GM12874 (cell line): ENCODE measurements at regions not wholly inside any gene's neighbourhood (a gene's known extent, or its start where the extent isn't known, plus 50 kb on each side); places are given as distances from the start of the nearest gene placed in this dataset.

ENCODE experiments used
- CTCF ChIP-seq: IDR thresholded peaks from 2 replicates; pipeline ENCODE4 v1.5.1; 2011; ENCODE audit warnings: low read depth, mild to moderate bottlenecking, control low read depth, low read length, moderate library complexity; ENCODE audit not compliant: insufficient read depth

- no peak for TF ChIP-seq CTCF
These were observed 500.6 kb downstream of the RWDD3 start for GRCh38 chr1:95734560-95734959.

- TF ChIP-seq CTCF: no peak
These were observed 508.6 kb downstream of the RWDD3 start for GRCh38 chr1:95742591-95743089.

DNA sequence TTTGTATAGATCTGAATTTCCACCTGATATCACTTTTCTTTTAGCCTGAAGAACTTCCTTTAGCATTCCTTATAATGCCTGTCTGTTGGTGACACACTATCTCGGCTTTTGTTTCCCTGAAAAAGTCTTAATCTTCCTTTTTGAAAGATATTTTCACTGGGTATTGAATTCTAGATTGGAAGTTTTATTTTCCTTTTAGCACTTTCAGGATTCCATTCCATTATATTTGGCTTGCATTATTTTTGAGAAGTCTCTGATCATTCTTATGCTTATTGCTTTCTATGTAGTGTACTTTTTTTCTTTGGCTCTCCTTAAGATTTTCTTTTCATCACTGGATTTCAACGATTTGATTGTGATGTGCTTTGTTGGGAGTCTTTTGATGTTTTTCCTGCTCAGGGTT, 510.7 kb downstream of the RWDD3 start:
- no peak for TF ChIP-seq CTCF

- no peak for TF ChIP-seq CTCF
These were observed 518.7 kb downstream of the RWDD3 start for GRCh38 chr1:95752515-95753381.

DNA sequence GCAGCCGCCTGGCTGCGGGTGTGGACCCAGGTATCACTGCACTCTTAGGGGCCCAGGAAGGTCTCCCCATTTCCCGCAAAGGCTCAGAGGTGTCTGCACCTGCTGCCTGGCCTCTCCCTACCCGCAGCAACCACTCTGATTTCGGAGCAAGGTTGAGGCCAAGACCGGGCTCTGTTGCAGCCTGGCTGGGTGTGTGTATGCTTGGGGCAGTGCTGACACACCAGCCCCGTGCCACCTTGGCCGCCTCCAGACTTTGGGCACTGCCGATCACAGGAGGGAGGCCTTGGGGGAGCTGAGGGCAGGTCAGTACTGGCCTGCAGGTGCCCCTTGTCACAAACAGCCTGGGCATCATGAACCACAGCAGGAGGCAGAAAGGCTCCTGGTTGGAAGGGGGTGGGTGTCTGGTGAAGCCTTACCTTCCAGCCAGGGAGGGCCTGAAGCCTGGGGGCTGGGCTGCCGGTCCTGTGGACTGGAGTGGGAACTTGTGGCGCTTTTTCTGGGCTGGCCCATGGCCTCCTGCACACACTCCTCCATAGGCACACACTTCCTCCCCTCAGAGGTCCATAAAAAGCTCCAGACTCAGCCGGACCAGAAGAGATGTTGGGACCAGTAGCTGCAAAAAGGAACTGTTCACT, 519.5 kb downstream of the RWDD3 start:
- TF ChIP-seq CTCF: no peak

GRCh38 chr1:95754412-95754811, 520.4 kb downstream of the RWDD3 start:
- TF ChIP-seq CTCF: no peak

DNA sequence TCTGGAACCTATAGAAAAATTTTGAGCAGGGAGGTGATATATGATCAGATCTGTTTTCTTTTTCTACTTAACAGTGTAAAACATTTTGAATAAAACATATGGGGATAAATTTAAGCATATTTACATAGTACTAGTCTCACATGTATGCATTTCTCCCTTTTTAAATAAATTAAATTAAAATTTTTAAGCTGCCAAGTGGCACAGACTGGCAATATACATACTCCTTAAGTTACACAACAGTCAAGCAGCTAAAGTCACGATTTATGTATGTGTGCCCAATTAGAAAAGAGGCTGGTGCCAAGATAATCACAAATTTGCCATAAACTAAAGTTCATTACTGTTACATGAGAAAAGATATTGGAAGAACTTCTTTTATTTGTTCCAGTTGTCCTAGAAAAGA, 532.0 kb downstream of the RWDD3 start:
- TF ChIP-seq CTCF: no peak
